Loucy (cell line): ENCODE measurements at regions not wholly inside any gene's neighbourhood (a gene's known extent, or its start where the extent isn't known, plus 50 kb on each side); places are given as distances from the start of the nearest gene placed in this dataset.

Source experiments
- H2AFZ ChIP-seq: fragments of 200-600 bp; sonication (generic); 2 replicates; pipeline ENCODE4 v1.6.0; 2016; ENCODE audit warnings: antibody characterized with exemption, mild to moderate bottlenecking, low read length, moderate library complexity
- H3F3A ChIP-seq: fragments of 200-600 bp; 2 replicates; pipeline ENCODE4 v1.6.0; 2016; ENCODE audit warnings: antibody characterized with exemption, low read depth, mild to moderate bottlenecking
- H3K27me3 ChIP-seq: fragments of 200-600 bp; sonication (generic); 2 replicates; pipeline ENCODE4 v1.6.1; 2014; ENCODE audit warnings: low read length, mild to moderate bottlenecking; ENCODE audit not compliant: insufficient read depth, poor library complexity, severe bottlenecking
- H3K36me3 ChIP-seq: fragments of 200-600 bp; sonication (generic); 2 replicates; pipeline ENCODE4 v1.6.1; 2016; ENCODE audit warnings: low read length; ENCODE audit not compliant: insufficient read depth
- H3K4me1 ChIP-seq: fragments of 200-600 bp; sonication (generic); 2 replicates; pipeline ENCODE4 v1.5.1; 2014; ENCODE audit warnings: low read length, mild to moderate bottlenecking; ENCODE audit not compliant: insufficient read depth, poor library complexity, severe bottlenecking
- H3K4me2 ChIP-seq: fragments of 200-600 bp; sonication (generic); 2 replicates; pipeline ENCODE4 v1.6.0; 2014; ENCODE audit warnings: antibody characterized with exemption, low read length, low read depth, mild to moderate bottlenecking; ENCODE audit not compliant: poor library complexity, severe bottlenecking
- H3K4me3 ChIP-seq: fragments of 200-600 bp; sonication (generic); 2 replicates; pipeline ENCODE4 v1.5.1; 2014; ENCODE audit warnings: low read length, mild to moderate bottlenecking, mixed read lengths; ENCODE audit not compliant: poor library complexity, severe bottlenecking
- H3K79me2 ChIP-seq: fragments of 200-600 bp; sonication (generic); 2 replicates; pipeline ENCODE4 v1.6.1; 2014; ENCODE audit warnings: low read length; ENCODE audit not compliant: insufficient read depth
- H3K9ac ChIP-seq: fragments of 200-600 bp; sonication (generic); 2 replicates; pipeline ENCODE4 v1.6.0; 2014; ENCODE audit warnings: mild to moderate bottlenecking, low read depth, low read length, moderate library complexity; ENCODE audit not compliant: poor library complexity, severe bottlenecking
- H3K9me2 ChIP-seq: fragments of 200-600 bp; sonication (generic); replicated peaks from 2 replicates; pipeline ENCODE4 v1.6.1; 2016; ENCODE audit warnings: low read depth, low read length, mixed read lengths
- H3K9me3 ChIP-seq: fragments of 200-600 bp; sonication (generic); 2 replicates; pipeline ENCODE4 v1.6.1; 2014; ENCODE audit warnings: mild to moderate bottlenecking, antibody characterized with exemption, low read length, low read depth; ENCODE audit not compliant: insufficient read depth
- H4K20me1 ChIP-seq: fragments of 200-600 bp; sonication (generic); 2 replicates; pipeline ENCODE4 v1.6.0; 2014; ENCODE audit warnings: antibody characterized with exemption, low read length, mild to moderate bottlenecking; ENCODE audit not compliant: insufficient read depth, poor library complexity, severe bottlenecking
- EZH2phosphoT487 ChIP-seq: fragments of 200-600 bp; IDR thresholded peaks from 2 replicates; pipeline ENCODE4 v1.6.1; 2018; ENCODE audit warnings: antibody characterized with exemption, mild to moderate bottlenecking, moderate library complexity, borderline replicate concordance
- TF ChIP-seq, protein P1 (sequence below): fragments of 200-600 bp; sonication (generic); conservative IDR thresholded peaks from 2 replicates; pipeline ENCODE4 v1.5.1; 2014; ENCODE audit warnings: mild to moderate bottlenecking, antibody characterized with exemption, low read length

- H3K4me2 ChIP-seq = no peak overlapping the region
- no peaks in the 10 kb centered on the region for H3F3A ChIP-seq
- no peaks in the 10 kb centered on the region for H3K79me2 ChIP-seq
- no peak overlapping the region for H2AFZ ChIP-seq
- no peaks in the 10 kb centered on the region for H3K27me3 ChIP-seq
- TF ChIP-seq, protein P1, sequence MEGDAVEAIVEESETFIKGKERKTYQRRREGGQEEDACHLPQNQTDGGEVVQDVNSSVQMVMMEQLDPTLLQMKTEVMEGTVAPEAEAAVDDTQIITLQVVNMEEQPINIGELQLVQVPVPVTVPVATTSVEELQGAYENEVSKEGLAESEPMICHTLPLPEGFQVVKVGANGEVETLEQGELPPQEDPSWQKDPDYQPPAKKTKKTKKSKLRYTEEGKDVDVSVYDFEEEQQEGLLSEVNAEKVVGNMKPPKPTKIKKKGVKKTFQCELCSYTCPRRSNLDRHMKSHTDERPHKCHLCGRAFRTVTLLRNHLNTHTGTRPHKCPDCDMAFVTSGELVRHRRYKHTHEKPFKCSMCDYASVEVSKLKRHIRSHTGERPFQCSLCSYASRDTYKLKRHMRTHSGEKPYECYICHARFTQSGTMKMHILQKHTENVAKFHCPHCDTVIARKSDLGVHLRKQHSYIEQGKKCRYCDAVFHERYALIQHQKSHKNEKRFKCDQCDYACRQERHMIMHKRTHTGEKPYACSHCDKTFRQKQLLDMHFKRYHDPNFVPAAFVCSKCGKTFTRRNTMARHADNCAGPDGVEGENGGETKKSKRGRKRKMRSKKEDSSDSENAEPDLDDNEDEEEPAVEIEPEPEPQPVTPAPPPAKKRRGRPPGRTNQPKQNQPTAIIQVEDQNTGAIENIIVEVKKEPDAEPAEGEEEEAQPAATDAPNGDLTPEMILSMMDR = no peak
- TF ChIP-seq EZH2phosphoT487 = no peak
- no peaks in the 10 kb centered on the region for H4K20me1 ChIP-seq
- no peaks in the 10 kb centered on the region for H3K9me2 ChIP-seq
- H3K9me3 ChIP-seq = no peaks in the 10 kb centered on the region
- no peaks in the 10 kb centered on the region for H3K36me3 ChIP-seq
- no peak overlapping the region for H3K4me3 ChIP-seq
- H3K9ac ChIP-seq = no peak overlapping the region
- H3K4me1 ChIP-seq = peaks cover 30% of the 10 kb centered on the region
Measured at GRCh38 chr2:129103936-129104878, 785.5 kb upstream of the HS6ST1 start.

DNA sequence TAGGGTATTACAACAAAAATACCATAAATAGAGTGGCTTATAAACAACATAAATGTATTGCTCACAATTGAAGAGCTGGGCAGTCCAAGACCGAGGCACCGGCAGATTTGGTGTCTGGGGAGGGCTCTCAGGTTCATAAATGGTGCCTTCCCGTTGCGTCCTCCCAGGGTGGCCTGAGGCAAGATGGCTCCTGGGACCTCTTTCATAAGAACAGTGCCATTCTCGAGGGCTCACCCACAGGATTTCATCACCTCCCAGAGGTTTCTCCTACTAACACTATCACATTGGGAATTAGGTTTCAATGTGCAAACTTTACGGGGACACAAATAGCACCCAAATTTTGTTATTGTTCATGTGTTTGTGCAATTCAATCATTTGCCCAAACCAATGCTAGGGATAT lies 793.5 kb upstream of the HS6ST1 start:
- Histone ChIP-seq H3K4me3 (no peak overlapping the region), H3K9me2 (no peaks in the 10 kb centered on the region), H3K4me2 (no peak overlapping the region), H3K36me3 (no peaks in the 10 kb centered on the region), H2AFZ (no peak overlapping the region), H3K4me1 (peaks cover 9% of the 10 kb centered on the region), H3F3A (no peaks in the 10 kb centered on the region), H4K20me1 (no peaks in the 10 kb centered on the region), H3K9me3 (no peaks in the 10 kb centered on the region), H3K9ac (no peak overlapping the region), H3K79me2 (no peaks in the 10 kb centered on the region), H3K27me3 (no peaks in the 10 kb centered on the region)
- TF ChIP-seq EZH2phosphoT487 = no peak
- TF ChIP-seq, protein P1 = no peak

DNA sequence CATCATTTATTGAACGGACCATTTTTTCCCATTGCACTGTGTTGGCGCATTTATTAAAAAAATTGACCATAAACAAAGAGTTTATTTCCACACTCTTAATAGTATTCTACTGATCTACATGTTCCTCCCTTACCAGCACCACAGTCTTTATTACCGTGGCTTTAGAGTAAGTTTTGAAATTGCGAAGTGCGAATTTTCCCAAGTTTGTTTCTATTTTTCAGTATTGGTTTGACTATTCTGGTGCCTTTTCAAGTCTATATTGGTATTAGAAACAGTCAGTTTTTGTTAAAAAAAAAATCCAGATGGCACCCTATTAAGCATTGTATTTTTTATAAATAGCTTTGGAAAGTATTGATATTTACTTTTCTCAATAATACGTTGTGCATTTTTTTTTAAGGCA lies 795.1 kb upstream of the HS6ST1 start:
- Histone ChIP-seq H2AFZ (peak overlapping the region; percentile 28; the same call in 1 of the 2 replicates), H3K36me3 (no peaks in the 10 kb centered on the region), H3K9me3 (no peaks in the 10 kb centered on the region), H3K4me1 (no peaks in the 10 kb centered on the region), H3K9ac (no peak overlapping the region), H3F3A (no peaks in the 10 kb centered on the region), H3K27me3 (no peaks in the 10 kb centered on the region), H3K4me3 (no peak overlapping the region), H4K20me1 (no peaks in the 10 kb centered on the region), H3K79me2 (no peaks in the 10 kb centered on the region), H3K9me2 (no peaks in the 10 kb centered on the region), H3K4me2 (no peak overlapping the region)
- no peak for TF ChIP-seq EZH2phosphoT487
- TF ChIP-seq, protein P1 = no peak
